RCC 7860 (cell line): ENCODE measurements at regions not wholly inside any gene's neighbourhood (a gene's known extent, or its start where the extent isn't known, plus 50 kb on each side); places are given as distances from the start of the nearest gene placed in this dataset.
"Not testable (repeated sequence)": the region's sequence is repeated elsewhere in the genome, so short reads cannot be mapped to it uniquely, and the experiment has no call there.

Source experiments
- DNase-seq: peaks from one replicate; pipeline ENCODE4 v3.0.0-alpha.2; 2015; ENCODE audit warnings: low spot score
- FAIRE-seq: peaks from 2 replicates; lab custom pipeline; 2012; peaks lifted over from hg19 to GRCh38; lab: Jason Lieb, UNC

GRCh38 chr11:16542353-16542752 is 186.0 kb upstream of the SOX6 start:
- DNase-seq (no peak), FAIRE-seq (no peak)

DNA sequence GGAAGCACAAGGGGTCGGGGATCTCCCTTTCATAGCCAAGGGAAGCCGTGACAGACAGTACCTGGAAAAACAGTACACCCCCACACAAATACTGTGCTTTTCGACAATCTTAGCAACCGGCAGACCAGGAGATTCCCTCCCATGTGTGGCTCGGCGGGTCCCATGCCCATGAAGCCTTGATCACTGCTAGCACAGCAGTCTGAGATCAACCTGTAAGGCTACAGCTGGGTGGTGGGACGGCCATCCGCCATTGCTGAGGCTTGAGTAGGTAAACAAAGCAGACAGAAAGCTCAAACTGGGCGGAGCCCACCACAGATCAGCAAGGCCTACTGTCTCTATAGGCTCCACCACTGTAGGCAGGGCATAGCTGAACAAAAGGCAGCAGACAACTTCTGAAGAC is 180.2 kb upstream of the SOX6 start:
- no peak for DNase-seq

GRCh38 chr11:16528639-16529038 is 172.3 kb upstream of the SOX6 start:
- DNase-seq = no peak
- no peak for FAIRE-seq

More for the DNA sequence above, 180.2 kb upstream of the SOX6 start:
- no peak for FAIRE-seq

GRCh38 chr11:16527525-16528246 is 171.3 kb upstream of the SOX6 start:
- DNase-seq (no peak), FAIRE-seq (no peak)

GRCh38 chr11:16526947-16527346 is 170.6 kb upstream of the SOX6 start:
- FAIRE-seq (no peak), DNase-seq (no peak)

- not testable (repeated sequence) for DNase-seq, FAIRE-seq
Observed at GRCh38 chr11:16520713-16521112, 164.4 kb upstream of the SOX6 start.

DNA sequence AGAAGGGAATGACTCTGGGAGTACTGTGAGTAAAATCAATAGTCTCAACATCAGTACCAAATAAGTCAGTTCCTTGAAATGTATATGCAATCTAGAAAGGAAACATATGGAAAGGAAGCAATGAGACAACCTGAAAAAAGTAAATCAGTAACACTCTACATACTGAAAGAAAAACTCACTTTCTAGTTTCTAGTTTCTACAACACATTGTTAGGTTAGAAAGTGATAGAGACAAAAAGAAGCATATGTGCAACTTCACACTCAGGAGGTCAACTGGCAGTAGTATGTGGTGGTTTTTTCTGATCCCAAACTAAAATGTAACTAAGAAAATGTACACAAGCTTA is 156.5 kb upstream of the SOX6 start:
- DNase-seq (no peak), FAIRE-seq (no peak)

- DNase-seq (no peak), FAIRE-seq (no peak)
Observed at GRCh38 chr11:16512198-16512898, 156.0 kb upstream of the SOX6 start.

DNA sequence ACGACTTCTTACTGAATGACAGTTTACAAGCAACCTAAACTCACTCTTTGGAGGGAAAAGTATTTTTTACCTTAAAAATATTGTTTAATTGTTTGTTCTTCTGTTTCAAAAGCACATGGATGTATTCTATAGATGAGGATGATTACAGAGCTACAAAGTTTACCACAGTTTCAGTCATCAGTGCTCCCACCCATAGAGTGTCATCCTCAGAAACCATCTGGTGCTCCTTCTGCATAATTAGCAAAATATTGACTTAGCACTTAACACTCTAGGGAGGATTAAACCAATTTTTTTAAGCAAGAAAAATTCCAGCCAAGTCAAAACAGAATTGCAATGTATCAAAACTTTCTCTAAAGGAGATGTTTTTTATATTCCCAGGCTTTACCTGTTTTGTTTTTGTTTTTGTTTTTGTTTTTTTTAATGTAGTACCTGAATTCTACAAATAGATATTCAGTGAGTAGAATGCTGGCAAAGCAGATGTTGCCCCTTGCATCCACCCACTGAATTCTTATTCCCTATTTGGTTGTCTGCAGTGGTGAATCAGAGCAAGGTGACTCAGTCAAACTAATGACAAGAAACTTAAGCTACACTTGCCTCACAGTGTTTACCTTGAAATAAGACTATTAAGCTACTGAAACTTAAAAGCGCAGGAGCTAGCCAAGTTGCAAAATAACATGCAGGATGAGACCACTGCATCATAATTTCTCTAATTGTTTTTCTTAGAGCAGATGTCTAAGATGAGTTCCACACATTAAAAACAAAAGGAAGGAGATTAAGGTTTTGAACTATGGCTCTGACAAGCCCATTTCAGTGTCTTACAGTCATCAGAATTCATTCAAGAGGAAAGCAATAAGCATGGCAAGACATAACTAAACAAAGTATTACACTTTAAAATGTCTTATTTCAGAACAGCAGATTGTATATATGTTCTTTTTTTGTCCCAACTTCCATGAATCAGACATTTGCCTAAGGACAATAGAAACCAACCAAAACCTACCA is 155.1 kb upstream of the SOX6 start:
- no peak for FAIRE-seq
- DNase-seq = no peak

DNA sequence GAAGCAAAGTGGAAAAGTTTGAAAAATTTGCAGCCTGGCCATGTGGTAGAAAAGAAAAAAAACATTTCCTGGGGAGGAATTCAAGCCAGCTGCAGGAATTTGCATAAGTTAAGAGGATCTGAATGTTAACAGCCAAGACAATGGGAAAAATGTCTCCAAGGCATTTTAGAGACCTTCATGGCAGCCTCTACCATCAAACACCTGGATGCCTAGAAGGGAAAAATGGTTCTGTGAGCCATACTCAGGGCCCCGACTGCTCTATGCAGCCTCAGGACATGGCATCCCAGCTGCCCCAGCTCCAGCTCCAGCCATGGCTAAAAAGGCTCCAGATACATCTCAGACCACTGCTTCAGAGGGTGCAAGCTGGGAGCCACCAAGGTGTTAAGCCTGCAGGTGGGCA is 149.1 kb upstream of the SOX6 start:
- FAIRE-seq (no peak), DNase-seq (no peak)

GRCh38 chr11:16503891-16504290 is 147.5 kb upstream of the SOX6 start:
- not testable (repeated sequence) for DNase-seq, FAIRE-seq

- FAIRE-seq = no peak
- no peak for DNase-seq
Observed at GRCh38 chr11:16494918-16495691, 138.8 kb upstream of the SOX6 start.

DNA sequence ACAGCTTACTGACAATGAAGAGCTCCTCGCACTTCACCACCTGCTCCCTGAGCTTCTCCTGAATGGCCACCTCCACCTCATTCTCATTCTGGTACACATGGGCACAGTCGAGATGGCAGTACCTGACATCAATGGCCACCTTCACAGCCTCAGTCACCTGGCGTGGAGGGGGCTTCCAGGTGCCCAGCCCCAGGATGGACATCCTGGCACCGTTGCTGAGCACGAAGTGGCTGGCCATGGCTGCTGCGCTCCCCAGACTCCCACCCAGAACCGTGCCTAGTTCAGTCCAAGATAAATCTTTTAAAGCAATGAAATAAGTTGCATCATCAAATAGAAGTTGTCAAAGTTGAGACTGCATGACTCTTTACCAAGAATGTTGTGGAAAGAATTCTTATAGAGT is 128.1 kb upstream of the SOX6 start:
- FAIRE-seq (no peak), DNase-seq (no peak)

DNA sequence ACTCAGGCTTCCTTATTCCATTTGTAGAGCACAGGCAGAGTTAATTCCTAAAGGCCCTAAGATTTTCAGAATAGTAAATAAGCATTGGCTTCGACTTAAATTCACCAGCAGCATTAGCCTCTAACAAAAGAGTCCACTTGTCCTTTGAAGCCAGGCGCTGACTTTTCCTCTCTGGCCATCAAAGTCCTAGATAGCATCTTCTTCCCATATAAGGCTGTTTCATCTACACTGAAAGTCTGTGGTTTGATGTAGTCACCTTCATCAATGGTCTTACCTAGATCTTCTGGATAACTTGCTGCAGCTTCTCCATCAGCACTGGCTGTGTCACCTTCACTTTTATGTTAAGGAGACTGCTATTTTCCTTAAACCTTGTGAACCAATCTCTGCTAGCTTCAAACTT is 118.3 kb upstream of the SOX6 start:
- FAIRE-seq = no peak
- no peak for DNase-seq

GRCh38 chr11:16469968-16470367 is 113.6 kb upstream of the SOX6 start:
- no peak for FAIRE-seq
- DNase-seq = no peak

DNA sequence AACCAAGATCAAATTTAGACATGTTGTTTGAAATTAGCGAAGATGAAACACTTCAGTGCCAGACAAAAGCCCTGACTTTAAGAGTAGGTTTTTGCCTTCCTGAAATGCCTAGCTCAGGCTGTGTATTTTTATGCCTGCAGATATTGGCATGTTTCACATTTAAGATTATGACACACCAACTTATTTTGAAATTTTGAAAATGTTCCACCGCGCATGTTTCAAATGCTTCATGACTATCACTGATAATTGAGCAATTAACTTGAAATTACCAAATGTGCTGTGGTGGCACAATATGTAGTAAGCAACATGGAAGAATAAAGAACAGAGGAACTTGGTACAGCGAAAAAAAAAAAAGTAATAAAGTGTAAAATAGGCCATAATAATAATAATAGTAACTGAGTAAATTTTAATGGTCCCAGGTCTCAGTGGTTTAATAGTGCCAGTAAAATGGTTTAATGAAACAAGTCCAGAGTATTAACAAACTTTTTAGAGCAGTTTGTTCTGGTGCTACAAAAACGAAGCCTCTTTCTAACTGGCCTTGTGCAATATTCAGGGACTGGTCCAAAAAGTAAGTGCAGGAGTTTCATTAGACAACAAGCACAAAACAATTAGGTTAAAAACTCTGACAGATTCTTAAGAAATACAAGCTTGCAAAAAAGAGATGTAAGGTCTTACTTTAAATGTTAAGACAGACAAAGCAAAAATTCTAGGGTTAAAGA is 112.5 kb upstream of the SOX6 start:
- no peak for FAIRE-seq

GRCh38 chr11:16460508-16460907 is 104.2 kb upstream of the SOX6 start:
- no peak for DNase-seq
- FAIRE-seq = no peak

More for the DNA sequence above, 112.5 kb upstream of the SOX6 start:
- DNase-seq = no peak

DNA sequence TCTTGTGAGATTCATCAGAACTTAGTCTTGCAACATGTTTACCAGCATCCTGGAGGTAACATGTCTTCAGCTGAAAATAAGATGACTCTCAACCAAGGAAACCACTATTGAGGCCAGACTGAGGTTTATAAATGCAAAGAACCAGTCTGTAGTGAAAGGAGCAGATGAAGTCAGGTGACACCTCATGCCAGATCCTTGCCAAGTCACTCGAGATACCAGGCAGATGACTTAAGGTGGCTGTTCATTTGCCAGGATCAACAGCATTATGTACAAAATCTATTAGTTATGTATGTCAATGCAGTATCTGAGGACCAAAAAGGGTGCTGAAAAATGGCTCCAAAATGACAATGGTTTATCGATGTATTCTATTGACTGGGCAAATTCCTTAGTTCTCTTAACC is 100.0 kb upstream of the SOX6 start:
- FAIRE-seq = no peak
- no peak for DNase-seq

DNA sequence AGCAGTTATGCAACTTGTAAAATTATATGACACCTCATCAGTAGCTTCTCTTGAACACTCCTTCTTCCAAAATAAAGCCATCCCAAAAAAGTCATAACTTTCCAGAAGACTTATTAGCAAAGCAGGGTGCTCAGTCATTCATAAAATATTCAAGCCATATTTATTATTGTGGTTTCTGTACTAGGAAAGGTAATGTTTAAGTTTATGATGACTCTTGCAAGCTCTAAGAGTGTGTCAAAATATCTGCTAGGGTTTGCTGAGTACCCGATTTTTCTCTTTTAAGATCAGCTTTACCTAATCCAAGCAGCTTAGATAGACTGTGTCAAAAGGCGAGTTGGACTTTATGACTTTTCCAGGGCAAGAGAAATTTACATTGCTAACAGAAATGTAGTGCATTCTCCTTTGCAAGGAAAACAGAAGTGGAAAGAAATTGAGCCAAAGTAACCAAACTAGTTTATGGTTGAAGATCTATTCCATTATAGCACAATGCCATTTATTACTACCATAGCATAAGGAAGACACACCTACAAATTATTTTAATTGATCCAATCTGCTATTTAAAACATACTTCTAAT is 98.0 kb upstream of the SOX6 start:
- no peak for FAIRE-seq
- DNase-seq = no peak
